Left colon (tissue), 2 donors: ENCODE measurements at regions not wholly inside any gene's neighbourhood (a gene's known extent, or its start where the extent isn't known, plus 50 kb on each side); places are given as distances from the start of the nearest gene placed in this dataset.
"Not testable (repeated sequence)": the region's sequence is repeated elsewhere in the genome, so short reads cannot be mapped to it uniquely, and the experiment has no call there.

Source experiments
- ATAC-seq: fragments of 200-7000 bp; cut with Tn5 transposase; one replicate; pipeline ENCODE4 v1.9.1; 2020; ENCODE audit warnings: mild to moderate bottlenecking, moderate library complexity
- DNase-seq, 2 donors: peaks; one replicate each; pipeline ENCODE4 v3.0.0-alpha.2; 2020
- intact Hi-C, 2 donors: fragments of 100-400 bp; cut with DNase I in 1 of 2; cut with micrococcal nuclease in 1 of 2; formaldehyde crosslinking; loops; one replicate each; pipeline versions ENCODE4 v1.11.2 to v1.14.0; 2022; cut with DNase I, micrococcal nuclease
- donor health status: DM: no; HTN: no; CAD: no.
- donor health status: DM: yes; HTN: yes; CAD: no.

- ATAC-seq: no peak
- no peak for DNase-seq
- intact Hi-C loops: no loop called here
Observed at GRCh38 chr1:102693345-102693744, 415.0 kb downstream of the COL11A1 start.

GRCh38 chr1:102691592-102692090 is 416.7 kb downstream of the COL11A1 start:
- no peak for ATAC-seq
- DNase-seq: no peak
- intact Hi-C loops: no loop called here

DNA sequence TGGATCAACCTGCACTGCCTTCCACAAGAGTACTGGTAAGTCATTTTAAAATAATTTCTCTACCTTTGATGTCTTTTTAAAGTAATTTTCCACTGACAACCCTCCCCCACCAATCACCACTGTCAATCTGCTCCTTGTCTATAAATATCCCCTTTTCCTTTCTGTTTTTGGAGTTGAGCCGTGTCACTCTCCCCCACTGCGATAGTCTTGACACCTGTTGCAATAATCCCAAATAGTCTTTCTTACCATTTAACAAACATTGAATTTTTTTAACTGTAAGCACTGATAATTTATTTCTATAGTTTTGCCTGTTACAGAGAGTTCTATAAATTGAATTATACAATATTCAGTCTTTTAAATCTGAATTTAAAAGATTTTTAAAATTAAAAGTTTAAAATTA is 420.9 kb downstream of the COL11A1 start:
- intact Hi-C loops: no loop called here
- no peak for ATAC-seq
- no peak for DNase-seq

DNA sequence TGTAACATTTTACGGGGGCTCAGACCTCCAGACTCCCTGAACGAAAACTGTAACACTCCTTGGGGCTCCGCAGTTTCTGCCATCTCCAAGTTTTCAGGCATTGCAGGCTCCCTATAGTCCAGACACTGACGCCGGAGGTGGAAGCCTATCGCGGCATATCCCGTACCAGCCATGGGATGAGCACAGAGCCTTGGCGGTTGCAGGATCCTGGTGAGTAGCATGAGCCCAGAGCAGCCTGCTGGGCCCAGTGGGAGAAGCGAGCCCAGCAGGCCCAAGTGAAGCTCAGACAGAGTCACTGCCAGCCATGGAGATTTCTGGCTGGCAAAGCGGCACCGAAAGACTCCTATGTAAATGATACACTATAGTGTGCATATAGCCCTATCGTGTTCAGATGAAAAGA is 446.8 kb downstream of the COL11A1 start:
- intact Hi-C loops: no loop called here
- DNase-seq (no peak), ATAC-seq (no peak)

DNA sequence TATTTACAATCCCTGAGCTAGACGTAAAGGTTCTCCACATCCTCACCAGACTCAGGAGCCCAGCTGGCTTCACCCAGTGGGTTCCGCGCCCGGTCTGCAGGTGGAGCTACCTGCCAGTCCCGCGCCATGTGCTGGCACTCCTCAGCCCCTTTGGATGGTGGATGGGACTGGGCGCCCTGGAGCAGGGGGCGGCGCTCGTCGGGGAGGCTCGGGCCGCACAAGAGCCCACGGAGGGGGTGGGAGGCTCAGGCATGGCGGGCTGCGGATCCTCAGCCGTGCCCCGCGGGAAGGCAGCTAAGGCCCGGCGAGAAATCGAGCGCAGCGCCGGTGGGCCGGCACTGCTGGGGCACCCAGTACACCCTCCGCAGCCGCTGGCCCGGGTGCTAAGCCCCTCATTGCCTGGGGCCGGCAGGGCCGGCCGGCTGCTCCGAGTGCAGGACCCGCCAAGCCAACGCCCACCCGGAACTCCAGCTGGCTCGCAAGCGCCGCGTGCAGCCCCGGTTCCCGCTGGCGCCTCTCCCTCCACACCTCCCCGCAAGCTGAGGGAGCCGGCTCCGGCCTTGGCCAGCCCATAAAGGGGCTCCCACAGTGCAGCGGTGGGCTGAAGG is 448.3 kb downstream of the COL11A1 start:
- ATAC-seq, DNase-seq, intact Hi-C loops: not testable (repeated sequence)

- intact Hi-C loops: no loop called here
- no peak for ATAC-seq
Observed at GRCh38 chr1:102655034-102655433, 453.3 kb downstream of the COL11A1 start.

DNA sequence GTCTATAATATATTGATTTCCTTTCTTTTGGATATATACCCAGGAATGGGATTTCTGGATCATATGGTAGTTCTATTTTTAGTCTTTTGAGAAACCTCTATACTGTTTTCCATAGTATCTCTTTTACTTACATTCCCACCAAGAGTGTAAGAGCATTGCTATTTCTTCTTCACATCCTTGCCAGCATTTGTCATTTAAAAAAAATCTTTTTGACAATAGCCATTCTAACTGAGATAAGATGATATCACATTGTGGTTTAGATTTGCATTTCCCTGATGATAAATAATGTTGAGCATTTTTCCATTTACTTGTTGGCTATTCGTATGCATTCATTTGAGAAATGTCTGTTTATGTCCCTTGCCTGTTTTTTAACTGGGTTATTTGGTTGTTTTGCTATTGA is 467.4 kb downstream of the COL11A1 start:
- DNase-seq (no peak), ATAC-seq (no peak)
- intact Hi-C loops: no loop called here

More at GRCh38 chr1:102655034-102655433, 453.3 kb downstream of the COL11A1 start:
- DNase-seq: no peak

DNA sequence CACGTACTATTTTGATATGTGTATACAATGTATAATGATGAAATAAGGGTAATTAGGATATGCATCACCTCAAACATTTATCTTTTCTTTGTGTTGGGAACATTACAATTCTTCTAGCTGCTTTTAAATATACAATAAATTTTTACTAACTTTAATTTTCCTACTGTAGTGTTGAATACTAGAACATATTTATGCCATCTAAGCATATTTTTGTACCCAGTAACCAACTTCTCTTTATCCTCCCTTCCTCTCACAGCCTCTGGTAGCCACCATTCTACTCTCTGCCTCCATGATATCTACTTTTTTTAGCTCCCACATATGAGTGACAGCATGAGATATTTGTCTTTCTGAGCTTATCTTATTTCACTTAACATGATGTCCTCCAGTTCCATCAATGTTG is 468.0 kb downstream of the COL11A1 start:
- ATAC-seq (no peak), DNase-seq (no peak)
- intact Hi-C loops: no loop called here

- intact Hi-C loops: no loop called here
- ATAC-seq (no peak), DNase-seq (no peak)
Observed at GRCh38 chr1:102631691-102632090, 476.6 kb downstream of the COL11A1 start.

DNA sequence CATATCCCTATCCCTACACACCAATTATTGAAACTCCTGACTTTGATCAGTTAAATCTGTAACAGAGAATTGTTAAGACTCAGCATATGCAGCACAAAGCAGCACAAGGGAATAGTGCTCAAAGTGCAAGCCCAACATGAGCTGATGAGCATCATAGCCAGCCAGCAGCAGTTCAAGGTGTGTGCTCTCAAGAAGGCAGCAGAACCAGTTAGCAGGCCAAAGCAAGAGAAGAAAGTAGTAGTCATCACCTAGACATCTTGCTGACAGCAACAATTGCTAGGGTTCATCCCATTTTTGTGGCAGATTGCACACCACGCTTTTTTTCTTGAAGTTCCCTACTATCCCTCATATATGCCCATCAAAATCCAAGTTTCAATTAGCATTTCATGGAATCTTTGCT is 478.3 kb downstream of the COL11A1 start:
- ATAC-seq: no peak
- no peak for DNase-seq
- intact Hi-C loops: no loop called here

DNA sequence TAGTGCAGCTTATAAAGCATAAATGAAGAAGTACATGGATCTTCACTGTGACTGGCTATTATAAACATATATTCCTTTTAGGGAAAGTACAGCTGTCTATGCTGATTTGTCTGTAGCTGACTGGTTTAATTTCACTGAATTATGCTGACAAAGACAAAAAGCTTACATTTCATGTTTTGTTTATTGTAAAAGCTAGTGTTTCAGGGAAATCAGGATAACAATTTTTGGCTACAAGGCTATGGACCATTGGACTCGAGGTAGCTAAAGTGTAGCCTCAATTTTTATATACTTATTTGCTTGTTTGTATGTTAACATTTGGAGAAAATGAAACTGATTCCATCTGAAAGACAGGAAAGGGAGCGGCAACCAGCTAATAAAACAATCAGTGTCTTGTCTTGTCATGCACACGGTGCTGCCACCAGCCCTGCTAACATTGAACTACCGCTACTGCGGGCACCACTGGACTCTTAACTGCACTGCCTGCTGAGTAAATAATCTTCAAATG is 480.2 kb downstream of the COL11A1 start:
- no peak for ATAC-seq

DNA sequence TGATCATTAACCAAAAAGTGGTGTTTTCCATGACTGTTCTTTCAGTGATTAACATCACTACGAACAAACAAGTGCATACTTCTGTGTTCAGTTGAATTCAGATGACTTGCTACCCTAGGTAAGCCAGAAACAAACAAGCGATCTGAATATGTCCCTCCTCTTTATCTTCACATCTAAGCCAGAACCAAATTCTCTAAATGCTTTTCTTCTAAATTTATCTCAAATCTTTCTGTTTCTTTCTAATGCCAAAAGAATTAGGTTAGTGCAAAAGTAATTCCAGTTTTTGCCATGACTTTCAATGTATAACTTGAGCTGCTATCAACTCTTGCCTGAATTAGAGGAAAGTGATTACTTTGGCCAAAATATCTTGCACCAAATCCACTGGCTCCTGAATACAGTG is 481.2 kb downstream of the COL11A1 start:
- intact Hi-C loops: no loop called here
- no peak for ATAC-seq

More for the DNA sequence above, 480.2 kb downstream of the COL11A1 start:
- no peak for DNase-seq
- intact Hi-C loops: no loop called here

GRCh38 chr1:102615896-102616295 is 492.4 kb downstream of the COL11A1 start:
- intact Hi-C loops: no loop called here
- DNase-seq (no peak), ATAC-seq (no peak)

More for the DNA sequence above, 481.2 kb downstream of the COL11A1 start:
- no peak for DNase-seq

DNA sequence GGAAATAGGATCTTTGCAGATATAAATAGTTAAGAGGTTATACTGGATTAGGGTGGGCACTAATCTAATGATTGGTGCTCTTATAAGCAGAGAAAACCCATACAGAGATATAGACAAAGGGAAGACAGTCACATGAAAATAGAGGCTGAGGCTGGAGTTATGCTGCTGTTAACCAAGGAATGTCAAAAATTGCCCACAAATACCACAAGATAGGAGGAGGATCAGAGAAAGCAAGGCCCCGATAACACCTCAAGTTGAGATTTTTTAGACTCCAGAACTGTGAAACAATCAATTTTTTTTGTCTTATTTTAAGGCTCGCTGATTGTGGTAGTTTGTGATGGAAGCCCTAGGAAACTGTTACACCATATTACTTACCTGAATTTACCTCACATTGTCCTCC is 513.2 kb downstream of the COL11A1 start:
- DNase-seq: no peak
- no peak for ATAC-seq
- intact Hi-C loops: no loop called here

- DNase-seq (no peak), ATAC-seq (no peak)
- intact Hi-C loops: no loop called here
Observed at GRCh38 chr1:102593276-102593675, 515.0 kb downstream of the COL11A1 start.

- ATAC-seq (no peak), DNase-seq (no peak)
- intact Hi-C loops: no loop called here
Observed at GRCh38 chr1:102588536-102588935, 519.8 kb downstream of the COL11A1 start.

- intact Hi-C loops: no loop called here
- ATAC-seq (no peak), DNase-seq (no peak)
Observed at GRCh38 chr1:102586022-102586421, 522.3 kb downstream of the COL11A1 start.

GRCh38 chr1:102580806-102581205 is 527.5 kb downstream of the COL11A1 start:
- intact Hi-C loops: no loop called here
- DNase-seq (no peak), ATAC-seq (no peak)

GRCh38 chr1:102578804-102579203 is 529.5 kb downstream of the COL11A1 start:
- intact Hi-C loops: no loop called here
- ATAC-seq (no peak), DNase-seq (no peak)

DNA sequence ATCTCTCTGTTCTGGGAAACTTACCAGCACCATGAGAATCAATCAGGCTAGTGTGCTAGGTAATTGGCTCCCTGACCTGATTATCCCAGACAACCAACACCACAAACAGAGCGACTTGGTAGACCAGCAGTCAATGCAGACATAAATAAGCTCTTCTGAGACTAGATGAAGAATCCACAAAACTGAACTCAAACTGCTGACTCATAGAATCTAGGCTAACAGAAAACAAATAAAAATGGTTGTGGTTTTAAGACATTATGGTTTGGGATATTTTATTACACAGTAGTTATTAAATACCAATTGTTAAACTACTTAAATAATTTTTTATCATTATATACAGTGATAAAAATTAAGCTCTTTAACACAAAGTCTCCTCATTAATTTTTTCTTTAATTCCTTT is 535.7 kb downstream of the COL11A1 start:
- intact Hi-C loops: no loop called here
- ATAC-seq (no peak), DNase-seq (no peak)

DNA sequence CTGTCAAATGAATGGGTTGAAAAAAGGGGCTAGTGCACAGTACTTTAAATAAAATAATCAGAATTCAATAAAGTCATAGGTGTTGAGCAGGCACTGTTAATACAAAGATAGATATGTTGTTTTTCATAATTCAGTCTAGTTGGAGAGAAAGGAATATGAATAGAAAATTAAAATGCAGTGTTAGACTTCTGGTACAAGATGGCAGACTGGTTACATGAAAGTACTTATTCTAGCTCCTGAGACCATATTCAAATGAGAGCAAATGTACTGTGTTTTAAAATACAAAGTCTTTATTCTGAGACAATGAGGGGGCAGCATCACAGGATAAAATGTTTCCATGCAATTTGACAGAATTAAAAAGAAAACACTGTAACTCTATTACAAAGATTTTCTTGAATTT is 542.1 kb downstream of the COL11A1 start:
- DNase-seq (no peak), ATAC-seq (no peak)
- intact Hi-C loops: no loop called here
